Tibial nerve (tissue), 4 donors: ENCODE measurements at regions not wholly inside any gene's neighbourhood (a gene's known extent, or its start where the extent isn't known, plus 50 kb on each side); places are given as distances from the start of the nearest gene placed in this dataset.

Source experiments
- DNase-seq, 2 donors: peaks; one replicate each; pipeline ENCODE4 v3.0.0-alpha.2; 2019; ENCODE audit warnings: low spot score in 2 of 2
- H3K27ac ChIP-seq, 4 donors: fragments of 200-600 bp; sonication (generic) in 3 of 4; one replicate each; pipeline ENCODE4 v1.5.1; 2017 to 2019; ENCODE audit warnings: mild to moderate bottlenecking in 1 of 4
- H3K27me3 ChIP-seq, 2 donors: fragments of 200-600 bp; sonication (generic) in 1 of 2; one replicate each; pipeline versions ENCODE4 v1.5.1 to v1.6.0; 2017 to 2019
- H3K36me3 ChIP-seq, 3 donors: fragments of 200-600 bp; sonication (generic); one replicate each; pipeline ENCODE4 v1.5.1; 2018 to 2019
- H3K4me1 ChIP-seq, 4 donors: fragments of 200-600 bp; sonication (generic) in 3 of 4; one replicate each; pipeline ENCODE4 v1.5.1; 2017 to 2019
- H3K4me3 ChIP-seq, 4 donors: fragments of 200-600 bp; sonication (generic) in 3 of 4; one replicate each; pipeline ENCODE4 v1.5.1; 2017 to 2019; ENCODE audit warnings: mild to moderate bottlenecking in 1 of 4, moderate library complexity in 1 of 4
- H3K9me3 ChIP-seq, 4 donors: fragments of 200-600 bp; sonication (generic) in 3 of 4; one replicate each; pipeline ENCODE4 v1.5.1; 2017 to 2019
- CTCF ChIP-seq, 5 experiments: fragments of 200-600 bp in 3 of 5; fragments of 450-650 bp in 2 of 5; sonication (generic) in 3 of 5; IDR thresholded peaks; one replicate each; pipeline ENCODE4 v1.5.1; 2016 to 2019; ENCODE audit warnings: antibody characterized with exemption in 5 of 5, mild to moderate bottlenecking in 3 of 5, moderate library complexity in 2 of 5
- EP300 ChIP-seq, 2 donors: sonication (generic); formaldehyde crosslinking; IDR thresholded peaks; one replicate each; pipeline ENCODE4 v1.6.1; 2017; ENCODE audit warnings: antibody characterized with exemption in 2 of 2, mild to moderate bottlenecking in 1 of 2
- POLR2A ChIP-seq, 2 donors: fragments of 450-650 bp; IDR thresholded peaks; one replicate each; pipeline ENCODE4 v1.6.1; 2017; ENCODE audit warnings: antibody characterized with exemption in 2 of 2, mild to moderate bottlenecking in 2 of 2, moderate library complexity in 2 of 2
- whole genome bisulfite sequencing, 2 donors: methylation state at CpG; one replicate each; pipeline ENCODE4 v1.1.5; 2018; 5-methylcytosine and 5-hydroxymethylcytosine counted together

DNA sequence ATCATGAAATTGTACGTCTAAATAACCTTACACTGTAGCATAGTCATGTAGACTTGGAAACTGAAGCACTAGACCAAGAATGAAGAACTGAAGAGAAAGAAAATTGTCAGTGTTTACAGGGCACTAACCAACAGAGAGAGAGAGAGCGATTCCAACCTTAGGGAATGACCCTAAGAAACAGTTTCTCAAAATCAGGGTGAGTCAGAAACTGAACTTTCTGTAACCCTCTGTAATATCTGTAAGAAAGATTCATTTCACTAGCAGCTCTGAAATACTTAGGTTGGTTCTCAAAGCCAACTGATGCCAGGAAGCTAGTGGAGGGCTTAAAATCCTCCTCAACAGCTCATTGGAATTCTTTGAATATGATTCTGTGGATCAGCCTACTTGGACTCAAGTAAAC lies 936.9 kb downstream of the EFNB2 start:
- no peak for TF ChIP-seq POLR2A (IDR thresholded peaks at IDR 0.05)
- 33 to 37% methylated on average over 2 of the region's 2 CpGs for WGBS, 2 donors
- no peaks in the 10 kb centered on the region for H3K27me3 ChIP-seq
- H3K9me3 ChIP-seq: no peaks in the 10 kb centered on the region
- H3K4me3 ChIP-seq: no peak overlapping the region
- no peaks in the 10 kb centered on the region for H3K36me3 ChIP-seq
- DNase-seq: no peak
- H3K27ac ChIP-seq: peak overlapping the region in 1 of 4 donors; percentile 79
- peaks cover 0 to 17% (median 3%) of the 10 kb centered on the region in 4 donors for H3K4me1 ChIP-seq

DNA sequence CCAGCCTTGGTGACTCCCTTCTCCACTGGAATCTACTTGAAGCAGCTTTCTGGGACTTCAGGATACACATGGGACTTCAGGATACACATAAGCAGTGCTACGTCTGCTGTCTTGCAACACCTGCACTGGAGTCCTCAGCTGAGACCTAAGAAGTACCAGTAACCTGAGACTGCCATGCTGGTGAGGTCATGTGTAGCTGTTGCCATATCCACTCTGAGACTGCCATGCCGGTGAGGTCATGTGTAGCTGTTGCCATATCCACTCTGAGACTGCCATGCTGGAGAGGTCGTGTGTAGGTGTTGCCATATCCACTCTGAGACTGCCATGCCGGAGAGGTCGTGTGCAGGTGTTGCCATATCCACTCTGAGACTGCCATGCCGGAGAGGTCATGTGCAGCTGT lies 937.9 kb downstream of the EFNB2 start:
- H3K27me3 ChIP-seq: no peaks in the 10 kb centered on the region
- no peaks in the 10 kb centered on the region for H3K36me3 ChIP-seq
- H3K9me3 ChIP-seq: no peaks in the 10 kb centered on the region
- no peak overlapping the region for H3K4me3 ChIP-seq
- H3K4me1 ChIP-seq: peaks cover 0 to 17% (median 3%) of the 10 kb centered on the region in 4 donors
- no peak for DNase-seq
- TF ChIP-seq EP300 (IDR thresholded peaks at IDR 0.05) (no peak), CTCF (IDR thresholded peaks at IDR 0.05) (no peak), POLR2A (IDR thresholded peaks at IDR 0.05) (no peak)
- no peak overlapping the region for H3K27ac ChIP-seq
- 74 to 92% methylated on average over 1 to 4 of the region's 6 CpGs for WGBS, 2 donors

- no peaks in the 10 kb centered on the region for H3K27me3 ChIP-seq
- TF ChIP-seq EP300 (IDR thresholded peaks at IDR 0.05): no peak
- TF ChIP-seq CTCF (IDR thresholded peaks at IDR 0.05): no peak
- TF ChIP-seq POLR2A (IDR thresholded peaks at IDR 0.05): no peak
- no peaks in the 10 kb centered on the region for H3K9me3 ChIP-seq
- peaks cover 0 to 20% (median 3%) of the 10 kb centered on the region in 4 donors for H3K4me1 ChIP-seq
- H3K4me3 ChIP-seq: no peak overlapping the region
- WGBS, 2 donors: 89 to 90% methylated on average over 4 of the region's 4 CpGs
- no peak for DNase-seq
- H3K27ac ChIP-seq: no peak overlapping the region
- no peaks in the 10 kb centered on the region for H3K36me3 ChIP-seq
Measured at GRCh38 chr13:105595471-105595870, 940.0 kb downstream of the EFNB2 start.

DNA sequence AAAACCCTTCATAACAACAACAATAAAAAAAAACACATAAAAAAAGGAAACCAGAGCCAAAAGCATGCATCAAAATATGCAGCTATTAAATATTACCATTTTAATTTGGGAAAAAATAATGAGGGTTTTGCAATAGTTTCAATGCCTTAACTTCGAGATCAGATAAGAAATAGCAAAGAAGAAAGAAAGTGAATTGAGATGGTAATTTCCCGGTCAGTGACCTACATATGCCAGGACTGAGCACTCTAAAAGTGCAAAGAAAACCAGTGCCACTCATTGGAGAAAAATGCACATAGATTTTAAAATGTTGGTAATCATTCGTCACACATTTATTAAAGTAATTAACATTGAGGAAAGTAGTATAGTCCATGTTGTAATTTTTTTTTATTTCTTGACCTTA lies 944.2 kb downstream of the EFNB2 start:
- TF ChIP-seq EP300 (IDR thresholded peaks at IDR 0.05) (no peak), CTCF (IDR thresholded peaks at IDR 0.05) (no peak), POLR2A (IDR thresholded peaks at IDR 0.05) (no peak)
- Histone ChIP-seq H3K9me3 (no peaks in the 10 kb centered on the region), H3K27ac (no peak overlapping the region), H3K27me3 (no peaks in the 10 kb centered on the region), H3K4me3 (no peak overlapping the region), H3K4me1 (peaks cover 0 to 12% (median 0%) of the 10 kb centered on the region in 4 donors), H3K36me3 (no peaks in the 10 kb centered on the region)
- WGBS, 2 donors: 58 to 60% methylated on average over 3 of the region's 3 CpGs
- no peak for DNase-seq

GRCh38 chr13:105587786-105588185 lies 947.7 kb downstream of the EFNB2 start:
- TF ChIP-seq POLR2A (IDR thresholded peaks at IDR 0.05): no peak
- no peak for TF ChIP-seq CTCF (IDR thresholded peaks at IDR 0.05)
- TF ChIP-seq EP300 (IDR thresholded peaks at IDR 0.05): no peak
- WGBS, 2 donors: 74 to 78% methylated on average over 7 of the region's 7 CpGs
- no peaks in the 10 kb centered on the region for H3K27me3 ChIP-seq

More at GRCh38 chr13:105587786-105588185, 947.7 kb downstream of the EFNB2 start:
- H3K4me1 ChIP-seq: peaks cover 0 to 12% (median 0%) of the 10 kb centered on the region in 4 donors
- H3K36me3 ChIP-seq: no peaks in the 10 kb centered on the region
- H3K9me3 ChIP-seq: no peaks in the 10 kb centered on the region
- no peak overlapping the region for H3K27ac ChIP-seq
- H3K4me3 ChIP-seq: no peak overlapping the region
- no peak for DNase-seq
